Neutrophil (primary cell): ENCODE measurements at regions not wholly inside any gene's neighbourhood (a gene's known extent, or its start where the extent isn't known, plus 50 kb on each side); places are given as distances from the start of the nearest gene placed in this dataset.

Experiments used
- H3K27ac ChIP-seq: fragments of 200-600 bp; sonication (generic); 2 replicates; pipeline ENCODE4 v1.5.1; 2016; ENCODE audit warnings: mild to moderate bottlenecking, moderate library complexity
- H3K27me3 ChIP-seq: fragments of 200-600 bp; sonication (generic); 2 replicates; pipeline ENCODE4 v1.6.0; 2016; ENCODE audit warnings: mild to moderate bottlenecking
- H3K36me3 ChIP-seq: fragments of 200-600 bp; sonication (generic); 2 replicates; pipeline ENCODE4 v1.5.1; 2017
- H3K4me1 ChIP-seq, 2 experiments: fragments of 200-600 bp in 1 of 2; sonication (generic) in 1 of 2; 1 replicate in 1 of 2; 2 replicates in 1 of 2; pipeline versions ENCODE4 v1.5.1 to v1.6.1; 2013 to 2016; ENCODE audit warnings: low read depth in 1 of 2, low read length in 1 of 2, mild to moderate bottlenecking in 1 of 2, moderate library complexity in 1 of 2; ENCODE audit not compliant: control insufficient read depth in 1 of 2, insufficient read depth in 1 of 2
- H3K4me3 ChIP-seq, 2 experiments: fragments of 200-600 bp in 1 of 2; sonication (generic) in 1 of 2; 1 replicate in 1 of 2; 2 replicates in 1 of 2; pipeline ENCODE4 v1.5.1; 2013 to 2016; ENCODE audit warnings: low read depth in 1 of 2, low read length in 1 of 2, mild to moderate bottlenecking in 1 of 2, moderate library complexity in 1 of 2
- H3K9me3 ChIP-seq: fragments of 200-600 bp; sonication (generic); 2 replicates; pipeline ENCODE4 v1.5.1; 2016
- TF ChIP-seq, protein P1 (sequence below): fragments of 200-600 bp; sonication (generic); IDR thresholded peaks from 2 replicates; pipeline ENCODE4 v1.5.1; 2016; ENCODE audit warnings: antibody characterized with exemption

DNA sequence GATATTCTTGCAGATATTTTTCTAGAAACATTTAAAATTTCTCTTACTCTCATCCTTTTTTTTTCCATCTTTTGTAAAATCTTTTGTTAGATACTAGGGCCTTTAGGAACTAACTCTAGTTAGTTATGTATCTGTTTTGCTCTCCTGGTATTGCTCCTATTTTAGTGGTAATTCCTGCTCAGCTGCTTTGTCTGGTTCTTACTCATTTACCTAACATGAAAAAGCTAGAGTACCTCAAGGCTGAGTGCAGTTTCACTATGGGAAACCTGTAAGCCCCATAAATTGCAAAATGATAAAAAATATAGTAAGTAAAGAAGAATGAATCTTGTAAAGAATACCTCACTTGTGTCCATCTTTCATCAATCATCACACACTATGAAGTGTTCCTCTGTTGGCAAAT lies 1602.0 kb downstream of the GRIK2 start:
- Histone ChIP-seq H3K36me3 (no peaks in the 10 kb centered on the region), H3K9me3 (no peaks in the 10 kb centered on the region), H3K27me3 (no peaks in the 10 kb centered on the region), H3K4me1 (no peaks in the 10 kb centered on the region), H3K27ac (no peak overlapping the region), H3K4me3 (no peak overlapping the region)
- TF ChIP-seq, protein P1, sequence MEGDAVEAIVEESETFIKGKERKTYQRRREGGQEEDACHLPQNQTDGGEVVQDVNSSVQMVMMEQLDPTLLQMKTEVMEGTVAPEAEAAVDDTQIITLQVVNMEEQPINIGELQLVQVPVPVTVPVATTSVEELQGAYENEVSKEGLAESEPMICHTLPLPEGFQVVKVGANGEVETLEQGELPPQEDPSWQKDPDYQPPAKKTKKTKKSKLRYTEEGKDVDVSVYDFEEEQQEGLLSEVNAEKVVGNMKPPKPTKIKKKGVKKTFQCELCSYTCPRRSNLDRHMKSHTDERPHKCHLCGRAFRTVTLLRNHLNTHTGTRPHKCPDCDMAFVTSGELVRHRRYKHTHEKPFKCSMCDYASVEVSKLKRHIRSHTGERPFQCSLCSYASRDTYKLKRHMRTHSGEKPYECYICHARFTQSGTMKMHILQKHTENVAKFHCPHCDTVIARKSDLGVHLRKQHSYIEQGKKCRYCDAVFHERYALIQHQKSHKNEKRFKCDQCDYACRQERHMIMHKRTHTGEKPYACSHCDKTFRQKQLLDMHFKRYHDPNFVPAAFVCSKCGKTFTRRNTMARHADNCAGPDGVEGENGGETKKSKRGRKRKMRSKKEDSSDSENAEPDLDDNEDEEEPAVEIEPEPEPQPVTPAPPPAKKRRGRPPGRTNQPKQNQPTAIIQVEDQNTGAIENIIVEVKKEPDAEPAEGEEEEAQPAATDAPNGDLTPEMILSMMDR = no peak

- no peak overlapping the region for H3K4me3 ChIP-seq
- no peak overlapping the region for H3K27ac ChIP-seq
- H3K36me3 ChIP-seq = no peaks in the 10 kb centered on the region
- H3K27me3 ChIP-seq = no peaks in the 10 kb centered on the region
- TF ChIP-seq, protein P1 = no peak
- H3K9me3 ChIP-seq = no peaks in the 10 kb centered on the region
- H3K4me1 ChIP-seq = no peaks in the 10 kb centered on the region
Measured at GRCh38 chr6:102994866-102995265, 1601.4 kb downstream of the GRIK2 start.

DNA sequence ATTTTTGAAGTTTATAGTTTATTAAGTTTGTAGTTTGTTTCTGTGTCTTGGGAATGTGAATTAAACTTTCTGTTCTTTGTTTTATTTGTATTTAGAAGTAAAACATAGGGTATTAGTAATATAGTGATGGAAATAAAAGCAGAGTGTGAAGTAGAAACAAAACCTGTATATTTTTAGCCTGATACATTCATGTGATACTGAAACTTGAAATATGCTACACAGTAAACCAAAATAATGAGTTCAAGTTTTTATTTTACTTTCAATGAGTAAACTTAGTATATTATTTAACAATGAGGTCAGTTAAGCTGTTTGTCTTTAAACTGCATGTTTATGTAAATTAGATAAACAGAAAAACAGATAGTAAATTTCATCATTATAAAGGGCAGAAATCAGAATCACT lies 1592.6 kb downstream of the GRIK2 start:
- no peak overlapping the region for H3K4me3 ChIP-seq
- no peaks in the 10 kb centered on the region for H3K4me1 ChIP-seq

GRCh38 chr6:102984357-102984756 lies 1590.8 kb downstream of the GRIK2 start:
- H3K27ac ChIP-seq = no peak overlapping the region
- no peaks in the 10 kb centered on the region for H3K9me3 ChIP-seq
- H3K27me3 ChIP-seq = no peaks in the 10 kb centered on the region
- no peaks in the 10 kb centered on the region for H3K4me1 ChIP-seq
- TF ChIP-seq, protein P1 = no peak
- H3K36me3 ChIP-seq = no peaks in the 10 kb centered on the region
- no peak overlapping the region for H3K4me3 ChIP-seq

More for the DNA sequence above, 1592.6 kb downstream of the GRIK2 start:
- TF ChIP-seq, protein P1 = no peak
- Histone ChIP-seq H3K27me3 (no peaks in the 10 kb centered on the region), H3K27ac (no peak overlapping the region), H3K36me3 (no peaks in the 10 kb centered on the region), H3K9me3 (no peaks in the 10 kb centered on the region)

DNA sequence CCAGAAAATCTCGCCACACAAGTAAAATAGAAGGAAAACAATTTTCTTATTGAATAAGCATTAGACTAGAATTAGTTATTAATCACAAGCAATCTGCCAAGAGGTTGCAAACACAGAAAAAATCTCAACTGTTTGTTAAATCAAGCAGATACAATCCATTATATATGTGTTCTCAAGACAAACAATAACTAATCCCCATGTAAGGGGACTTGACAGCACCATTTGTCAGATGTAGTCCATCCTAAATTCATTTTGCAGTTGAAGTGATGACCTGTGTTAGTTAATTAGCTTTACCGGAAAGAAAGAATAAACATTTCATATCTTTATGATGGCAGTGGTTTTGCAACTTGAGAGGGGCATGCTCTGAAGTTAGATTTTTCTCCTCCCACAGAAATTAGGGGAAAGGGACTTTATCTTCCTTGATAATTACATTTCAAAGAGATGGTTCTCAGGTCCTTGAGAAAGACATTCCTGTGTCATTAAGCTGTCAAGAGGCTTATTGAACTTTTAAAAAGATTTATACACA lies 1588.0 kb downstream of the GRIK2 start:
- Histone ChIP-seq H3K27ac (no peak overlapping the region), H3K4me3 (no peak overlapping the region), H3K36me3 (no peaks in the 10 kb centered on the region), H3K4me1 (no peaks in the 10 kb centered on the region), H3K27me3 (no peaks in the 10 kb centered on the region), H3K9me3 (no peaks in the 10 kb centered on the region)
- TF ChIP-seq, protein P1 = no peak

- no peak overlapping the region for H3K27ac ChIP-seq
- no peaks in the 10 kb centered on the region for H3K4me1 ChIP-seq
- H3K4me3 ChIP-seq = no peak overlapping the region
- no peaks in the 10 kb centered on the region for H3K27me3 ChIP-seq
- H3K9me3 ChIP-seq = no peaks in the 10 kb centered on the region
- TF ChIP-seq, protein P1 = no peak
- no peaks in the 10 kb centered on the region for H3K36me3 ChIP-seq
Measured at GRCh38 chr6:102980951-102981350, 1587.4 kb downstream of the GRIK2 start.
